ENCODE measurements at regions not wholly inside any gene's neighbourhood (a gene's known extent, or its start where the extent isn't known, plus 50 kb on each side); places are given as distances from the start of the nearest gene placed in this dataset.

DNA sequence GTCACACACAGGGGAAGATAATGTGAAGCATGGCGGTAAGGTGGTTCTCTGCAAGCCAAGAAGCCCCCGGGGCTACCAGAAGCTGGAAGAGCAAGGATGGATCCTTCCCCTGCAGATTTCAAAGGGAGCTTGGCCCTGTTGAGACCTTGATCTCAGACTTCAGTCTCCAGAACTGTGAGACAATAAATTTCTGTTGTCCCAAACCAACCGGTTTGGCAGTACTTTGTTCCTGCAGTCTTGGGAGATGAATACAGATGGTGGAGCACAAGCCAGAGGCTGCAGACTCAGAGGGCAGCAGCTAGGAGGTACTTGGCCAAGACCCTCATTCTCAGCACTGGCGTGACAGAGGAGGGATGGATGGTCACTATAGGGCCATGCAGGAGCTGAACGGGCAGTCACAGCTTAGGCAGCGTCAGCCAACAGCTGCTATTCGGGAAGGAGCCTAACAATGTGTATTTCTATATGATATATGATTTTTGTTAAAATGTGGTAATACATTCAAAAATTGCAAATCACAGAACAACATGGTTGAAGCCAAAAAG, 387.3 kb downstream of the TNS3 start:
- no peaks in the 10 kb centered on the region for H3K4me1 ChIP-seq (ENCODE audit: control insufficient read depth in 1 of 2, extremely low read depth in 1 of 2, insufficient read depth in 2 of 2, low read length in 2 of 2)
- no peaks in the 10 kb centered on the region for H3K36me3 ChIP-seq (ENCODE audit: control insufficient read depth in 2 of 2, extremely low read depth in 1 of 2, insufficient read depth in 1 of 2, low read length in 1 of 2)
- Mint-ChIP-seq H3K27me3 (peaks cover 0 to 2% of the 10 kb centered on the region in 2 donors), H3K36me3 (no peaks in the 10 kb centered on the region), H3K4me3 (no peak overlapping the region), H3K4me1 (no peaks in the 10 kb centered on the region), H3K27ac (no peak overlapping the region), H3K9me3 (peaks cover 0 to 5% (median 0%) of the 10 kb centered on the region in 3 donors)
- H3K4me3 ChIP-seq (ENCODE audit: control insufficient read depth in 1 of 2, extremely low read depth in 1 of 2, low read length in 1 of 2): no peak overlapping the region
- ChIA-PET POLR2A (no interaction called here), CTCF (no interaction called here)
- no peak overlapping the region for H3K27ac ChIP-seq (ENCODE audit: low read length)
- 85% methylated on average over 5 of the region's 7 CpGs for WGBS (ENCODE audit: insufficient coverage)
- H3K27me3 ChIP-seq (replicated peaks in 1 of 2; ENCODE audit: control insufficient read depth in 2 of 2, extremely low read depth in 1 of 2, insufficient read depth in 2 of 2, low read length in 1 of 2): peaks cover 0 to 6% of the 10 kb centered on the region in 2 experiments
- DNase-seq (no peak), ATAC-seq (replicated peaks in 1 of 4) (no peak)
- no peaks in the 10 kb centered on the region for H3K9me3 ChIP-seq

DNA sequence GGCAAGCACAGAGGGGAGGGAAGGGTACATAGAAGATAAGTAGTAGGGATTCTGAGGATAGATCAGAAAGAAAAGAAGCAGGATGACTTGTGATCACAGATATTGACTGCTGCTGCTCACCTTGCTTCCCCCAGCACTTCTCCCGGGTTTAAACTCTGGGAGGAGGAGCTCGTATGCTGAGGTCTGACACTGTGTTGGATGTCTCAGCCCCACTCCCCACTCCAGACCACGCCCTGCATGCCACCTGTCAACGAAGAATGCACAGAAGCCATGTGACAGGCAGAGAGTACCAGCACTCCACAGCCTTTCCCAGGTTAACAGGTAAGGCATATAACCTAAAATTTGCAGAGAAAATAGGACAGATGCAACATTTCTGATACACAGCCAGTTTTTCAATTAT, 388.9 kb downstream of the TNS3 start:
- no peak for DNase-seq
- no peak overlapping the region for H3K27ac Mint-ChIP-seq
- Histone ChIP-seq H3K4me1 (ENCODE audit: control insufficient read depth in 1 of 2, extremely low read depth in 1 of 2, insufficient read depth in 2 of 2, low read length in 2 of 2) (no peaks in the 10 kb centered on the region), H3K36me3 (ENCODE audit: control insufficient read depth in 2 of 2, extremely low read depth in 1 of 2, insufficient read depth in 1 of 2, low read length in 1 of 2) (no peaks in the 10 kb centered on the region), H3K4me3 (ENCODE audit: control insufficient read depth in 1 of 2, extremely low read depth in 1 of 2, low read length in 1 of 2) (no peak overlapping the region), H3K27ac (ENCODE audit: low read length) (no peak overlapping the region), H3K9me3 (no peaks in the 10 kb centered on the region), H3K27me3 (replicated peaks in 1 of 2; ENCODE audit: control insufficient read depth in 2 of 2, extremely low read depth in 1 of 2, insufficient read depth in 2 of 2, low read length in 1 of 2) (peaks cover 0 to 6% of the 10 kb centered on the region in 2 experiments)
- H3K27me3 Mint-ChIP-seq: peaks cover 2 to 5% of the 10 kb centered on the region in 2 donors
- H3K9me3 Mint-ChIP-seq: peaks cover 0 to 3% (median 0%) of the 10 kb centered on the region in 3 donors
- 62% methylated on average over 2 of the region's 4 CpGs for WGBS (ENCODE audit: insufficient coverage)
- no peak overlapping the region for H3K4me3 Mint-ChIP-seq
- no peaks in the 10 kb centered on the region for H3K36me3 Mint-ChIP-seq
- H3K4me1 Mint-ChIP-seq: no peaks in the 10 kb centered on the region
- no peak for ATAC-seq (replicated peaks in 1 of 4)
- ChIA-PET CTCF (no interaction called here), POLR2A (no interaction called here)

DNA sequence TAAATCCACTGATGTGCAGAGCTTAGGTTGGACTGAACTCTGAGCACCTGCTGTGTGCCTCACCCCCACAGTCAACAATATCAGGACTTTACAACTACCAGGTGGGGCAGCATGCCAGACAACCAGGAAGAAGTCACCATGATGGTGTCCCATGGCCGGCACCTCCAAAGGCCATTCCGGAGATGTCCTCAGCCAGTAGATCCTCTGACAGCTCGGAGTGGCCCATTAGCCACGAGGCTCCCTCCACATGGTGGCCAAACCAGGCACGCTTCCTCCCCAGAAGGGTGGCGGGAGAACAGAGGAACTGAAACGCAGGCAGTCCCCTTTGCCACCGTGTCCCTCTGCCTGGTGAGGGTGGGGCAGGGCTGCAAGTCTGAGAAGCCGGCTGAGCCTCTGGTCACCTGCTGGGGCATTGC, 390.0 kb downstream of the TNS3 start:
- Mint-ChIP-seq H3K4me1 (no peaks in the 10 kb centered on the region), H3K27me3 (peaks cover 2 to 6% of the 10 kb centered on the region in 2 donors), H3K4me3 (no peak overlapping the region), H3K27ac (no peak overlapping the region), H3K9me3 (peaks cover 0 to 2% (median 0%) of the 10 kb centered on the region in 3 donors), H3K36me3 (no peaks in the 10 kb centered on the region)
- no peaks in the 10 kb centered on the region for H3K36me3 ChIP-seq (ENCODE audit: control insufficient read depth in 2 of 2, extremely low read depth in 1 of 2, insufficient read depth in 1 of 2, low read length in 1 of 2)
- H3K4me1 ChIP-seq (ENCODE audit: control insufficient read depth in 1 of 2, extremely low read depth in 1 of 2, insufficient read depth in 2 of 2, low read length in 2 of 2): no peaks in the 10 kb centered on the region
- ATAC-seq (replicated peaks in 1 of 4): no peak
- ChIA-PET CTCF (no interaction called here), POLR2A (no interaction called here)
- H3K27me3 ChIP-seq (replicated peaks in 1 of 2; ENCODE audit: control insufficient read depth in 2 of 2, extremely low read depth in 1 of 2, insufficient read depth in 2 of 2, low read length in 1 of 2): peaks cover 0 to 8% of the 10 kb centered on the region in 2 experiments
- no peak overlapping the region for H3K4me3 ChIP-seq (ENCODE audit: control insufficient read depth in 1 of 2, extremely low read depth in 1 of 2, low read length in 1 of 2)
- WGBS (ENCODE audit: insufficient coverage): 72% methylated on average over 9 of the region's 9 CpGs
- H3K27ac ChIP-seq (ENCODE audit: low read length): no peak overlapping the region
- no peak for DNase-seq
- H3K9me3 ChIP-seq: no peaks in the 10 kb centered on the region

DNA sequence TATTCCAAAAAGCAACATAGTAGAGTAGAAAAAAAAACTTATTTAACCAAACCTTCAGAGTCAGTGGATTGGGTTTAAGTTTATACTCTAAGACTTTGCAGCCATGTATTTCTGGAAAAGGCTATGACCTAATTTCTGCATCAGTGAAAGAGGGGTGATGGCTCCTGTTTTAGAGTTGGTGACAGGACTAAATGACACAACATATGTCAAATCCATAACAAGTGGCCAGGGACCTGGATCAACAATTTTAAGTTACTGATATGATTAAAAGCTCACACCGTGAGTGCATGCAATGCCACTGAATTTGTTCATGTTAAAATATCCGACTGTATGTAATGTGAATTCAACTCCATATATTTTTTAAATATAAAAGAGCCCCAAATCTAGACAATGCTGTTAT, 390.6 kb downstream of the TNS3 start:
- H3K27me3 ChIP-seq (replicated peaks in 1 of 2; ENCODE audit: control insufficient read depth in 2 of 2, extremely low read depth in 1 of 2, insufficient read depth in 2 of 2, low read length in 1 of 2): peaks cover 0 to 8% of the 10 kb centered on the region in 2 experiments
- ATAC-seq (replicated peaks in 1 of 4) (no peak), DNase-seq (no peak)
- Mint-ChIP-seq H3K4me1 (no peaks in the 10 kb centered on the region), H3K27me3 (peaks cover 2 to 9% of the 10 kb centered on the region in 2 donors), H3K36me3 (no peaks in the 10 kb centered on the region), H3K9me3 (peaks cover 0 to 6% (median 0%) of the 10 kb centered on the region in 3 donors), H3K27ac (no peak overlapping the region), H3K4me3 (no peak overlapping the region)
- no peaks in the 10 kb centered on the region for H3K9me3 ChIP-seq
- no peaks in the 10 kb centered on the region for H3K4me1 ChIP-seq (ENCODE audit: control insufficient read depth in 1 of 2, extremely low read depth in 1 of 2, insufficient read depth in 2 of 2, low read length in 2 of 2)
- no peak overlapping the region for H3K4me3 ChIP-seq (ENCODE audit: control insufficient read depth in 1 of 2, extremely low read depth in 1 of 2, low read length in 1 of 2)
- WGBS (ENCODE audit: insufficient coverage): no CpG with 5 or more reads among the region's 2 CpGs
- POLR2A ChIA-PET: no interaction called here
- no peaks in the 10 kb centered on the region for H3K36me3 ChIP-seq (ENCODE audit: control insufficient read depth in 2 of 2, extremely low read depth in 1 of 2, insufficient read depth in 1 of 2, low read length in 1 of 2)
- no peak overlapping the region for H3K27ac ChIP-seq (ENCODE audit: low read length)
- CTCF ChIA-PET: no interaction called here

- H3K4me1 ChIP-seq (ENCODE audit: control insufficient read depth in 1 of 2, extremely low read depth in 1 of 2, insufficient read depth in 2 of 2, low read length in 2 of 2): no peaks in the 10 kb centered on the region
- Mint-ChIP-seq H3K4me1 (no peaks in the 10 kb centered on the region), H3K27me3 (peaks cover 2 to 9% of the 10 kb centered on the region in 2 donors), H3K27ac (no peak overlapping the region), H3K9me3 (peaks cover 0 to 6% (median 0%) of the 10 kb centered on the region in 3 donors), H3K4me3 (no peak overlapping the region), H3K36me3 (no peaks in the 10 kb centered on the region)
- ATAC-seq (replicated peaks in 1 of 4) (no peak), DNase-seq (no peak)
- 67% methylated on average over 4 of the region's 4 CpGs for WGBS (ENCODE audit: insufficient coverage)
- ChIA-PET CTCF (no interaction called here), POLR2A (no interaction called here)
- H3K36me3 ChIP-seq (ENCODE audit: control insufficient read depth in 2 of 2, extremely low read depth in 1 of 2, insufficient read depth in 1 of 2, low read length in 1 of 2): no peaks in the 10 kb centered on the region
- no peaks in the 10 kb centered on the region for H3K9me3 ChIP-seq
- peaks cover 0 to 8% of the 10 kb centered on the region in 2 experiments for H3K27me3 ChIP-seq (replicated peaks in 1 of 2; ENCODE audit: control insufficient read depth in 2 of 2, extremely low read depth in 1 of 2, insufficient read depth in 2 of 2, low read length in 1 of 2)
- H3K27ac ChIP-seq (ENCODE audit: low read length): no peak overlapping the region
- no peak overlapping the region for H3K4me3 ChIP-seq (ENCODE audit: control insufficient read depth in 1 of 2, extremely low read depth in 1 of 2, low read length in 1 of 2)
Measured at GRCh38 chr7:47190462-47190861, 391.4 kb downstream of the TNS3 start.

DNA sequence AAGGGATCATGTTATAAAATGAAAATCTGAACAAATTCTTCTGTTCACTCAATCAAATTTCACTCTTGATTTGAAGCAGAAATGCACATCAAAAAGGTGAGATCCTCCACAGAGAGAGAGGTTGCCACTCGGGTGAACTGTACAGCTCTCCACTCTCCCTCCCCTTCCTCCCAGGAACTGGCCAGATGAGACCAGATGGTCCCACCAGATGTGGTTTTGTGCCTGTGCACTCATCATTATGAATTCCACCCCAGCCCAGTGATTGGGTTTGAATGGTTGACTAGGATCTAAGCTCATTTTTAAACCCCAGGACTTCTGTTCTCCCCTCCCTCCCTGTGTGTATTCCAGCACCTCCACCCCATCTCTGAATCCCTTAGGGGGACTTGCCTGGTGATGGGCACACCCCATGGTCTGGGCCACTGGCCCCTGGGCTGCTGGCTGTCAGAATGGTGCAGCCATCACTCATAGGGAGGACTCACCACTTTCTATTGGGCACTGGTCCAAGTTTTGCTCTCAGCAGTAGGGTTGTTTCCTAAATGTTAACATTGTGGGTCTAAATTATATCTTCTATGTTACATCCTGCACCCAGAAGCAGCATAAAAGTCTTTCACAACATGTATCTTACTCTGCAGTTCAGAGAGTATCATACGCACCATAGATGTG, 393.1 kb downstream of the TNS3 start:
- Mint-ChIP-seq H3K36me3 (no peaks in the 10 kb centered on the region), H3K27ac (no peak overlapping the region), H3K4me1 (no peaks in the 10 kb centered on the region), H3K27me3 (peaks cover 2 to 9% of the 10 kb centered on the region in 2 donors), H3K4me3 (no peak overlapping the region), H3K9me3 (peaks cover 0 to 6% (median 0%) of the 10 kb centered on the region in 3 donors)
- ATAC-seq (replicated peaks in 1 of 4) (peak in 1 of 4 experiments; percentile 9), DNase-seq (no peak)
- Histone ChIP-seq H3K4me3 (ENCODE audit: control insufficient read depth in 1 of 2, extremely low read depth in 1 of 2, low read length in 1 of 2) (no peak overlapping the region), H3K27me3 (replicated peaks in 1 of 2; ENCODE audit: control insufficient read depth in 2 of 2, extremely low read depth in 1 of 2, insufficient read depth in 2 of 2, low read length in 1 of 2) (peaks cover 0 to 8% of the 10 kb centered on the region in 2 experiments), H3K27ac (ENCODE audit: low read length) (no peak overlapping the region), H3K9me3 (no peaks in the 10 kb centered on the region), H3K36me3 (ENCODE audit: control insufficient read depth in 2 of 2, extremely low read depth in 1 of 2, insufficient read depth in 1 of 2, low read length in 1 of 2) (no peaks in the 10 kb centered on the region), H3K4me1 (ENCODE audit: control insufficient read depth in 1 of 2, extremely low read depth in 1 of 2, insufficient read depth in 2 of 2, low read length in 2 of 2) (no peaks in the 10 kb centered on the region)
- POLR2A ChIA-PET: no interaction called here
- CTCF ChIA-PET: no interaction called here
- WGBS (ENCODE audit: insufficient coverage): no CpG with 5 or more reads among the region's 2 CpGs

Measured in T-cell (primary cell).